ENCODE measurements at regions not wholly inside any gene's neighbourhood (a gene's known extent, or its start where the extent isn't known, plus 50 kb on each side); places are given as distances from the start of the nearest gene placed in this dataset.

DNA sequence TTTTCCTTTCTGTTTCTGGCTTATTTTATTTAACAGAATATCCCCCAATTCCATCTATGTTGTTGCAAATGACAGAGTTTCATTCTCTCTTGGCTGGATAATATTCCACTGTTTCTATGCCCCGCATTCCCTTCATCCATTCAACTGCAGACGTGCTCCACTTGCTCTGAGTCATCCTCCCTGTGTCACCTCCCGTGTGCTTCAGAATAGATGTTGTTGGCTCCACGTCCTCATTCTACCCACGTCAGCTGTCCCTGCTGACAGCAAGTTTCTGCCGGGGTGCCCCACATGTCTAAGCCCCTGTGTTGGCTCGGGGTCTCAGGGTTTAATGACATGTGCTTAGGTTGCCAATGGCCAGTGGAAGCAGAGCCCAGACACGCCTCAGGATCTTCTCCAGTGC is 1041.0 kb downstream of the UQCRFS1 start:
- Histone ChIP-seq H3K4me3 (no peak overlapping the region), H3K27me3 (no peaks in the 10 kb centered on the region), H3K27ac (no peak overlapping the region), H3K9me3 (peaks cover 0 to 24% of the 10 kb centered on the region in 2 donors), H3K4me1 (no peaks in the 10 kb centered on the region), H3K36me3 (no peaks in the 10 kb centered on the region)
- DNase-seq, result no peak
- no peak for TF ChIP-seq CTCF (IDR thresholded peaks at IDR 0.05)
- ATAC-seq, result no peak
- intact Hi-C loops (cut with DNase I), result no loop called here

GRCh38 chr19:28170066-28170465 is 1042.9 kb downstream of the UQCRFS1 start:
- no peaks in the 10 kb centered on the region for H3K4me1 ChIP-seq
- TF ChIP-seq CTCF (IDR thresholded peaks at IDR 0.05), result no peak
- H3K9me3 ChIP-seq, result peaks cover 0 to 6% of the 10 kb centered on the region in 2 donors
- DNase-seq (no peak), ATAC-seq (no peak)
- intact Hi-C loops (cut with DNase I), result no loop called here
- no peaks in the 10 kb centered on the region for H3K36me3 ChIP-seq
- no peaks in the 10 kb centered on the region for H3K27me3 ChIP-seq
- H3K4me3 ChIP-seq, result no peak overlapping the region
- no peak overlapping the region for H3K27ac ChIP-seq

DNA sequence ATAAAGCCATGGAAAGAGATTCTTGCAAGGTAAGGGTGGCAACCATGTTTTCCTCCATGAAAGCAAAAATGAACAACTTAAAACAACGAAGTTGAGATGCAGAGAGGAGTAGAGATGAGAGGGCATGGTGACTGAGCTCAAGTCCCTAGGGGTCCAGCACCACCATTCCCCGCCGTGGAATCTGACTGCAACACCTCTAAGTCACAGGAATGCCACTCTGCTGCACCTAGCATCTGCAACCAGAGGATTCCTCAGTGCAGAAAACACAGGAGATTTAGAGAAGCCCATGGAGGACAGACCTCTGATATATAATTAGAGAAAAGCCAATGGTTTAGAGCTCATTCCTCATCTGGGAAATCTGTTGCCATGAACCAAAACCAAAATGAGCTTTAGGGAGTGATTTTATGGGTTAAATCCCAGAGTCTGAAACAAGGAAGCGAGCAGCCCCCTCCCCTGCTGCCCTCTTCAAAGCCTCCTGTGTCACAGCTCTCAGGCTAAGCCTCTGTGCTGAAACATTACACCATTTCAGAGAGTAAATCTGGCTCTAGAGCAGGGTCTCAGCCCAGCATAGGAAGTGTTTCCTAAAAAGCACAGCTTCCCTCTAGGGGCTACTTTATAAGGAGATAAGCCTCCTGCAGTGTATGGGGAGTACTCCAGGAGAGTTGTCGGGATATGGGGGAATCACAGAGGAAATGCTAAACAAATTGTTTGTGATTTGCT is 1043.6 kb downstream of the UQCRFS1 start:
- Histone ChIP-seq H3K4me1 (no peaks in the 10 kb centered on the region), H3K27ac (no peak overlapping the region), H3K4me3 (no peak overlapping the region), H3K27me3 (no peaks in the 10 kb centered on the region), H3K9me3 (no peaks in the 10 kb centered on the region), H3K36me3 (no peaks in the 10 kb centered on the region)
- intact Hi-C loops (cut with DNase I), result no loop called here
- no peak for ATAC-seq
- DNase-seq, result peak in 2 of 4 donors; percentile 4 to 29
- TF ChIP-seq CTCF (IDR thresholded peaks at IDR 0.05), result no peak

- Histone ChIP-seq H3K27ac (no peak overlapping the region), H3K9me3 (no peaks in the 10 kb centered on the region), H3K4me1 (no peaks in the 10 kb centered on the region), H3K27me3 (no peaks in the 10 kb centered on the region), H3K4me3 (no peak overlapping the region), H3K36me3 (no peaks in the 10 kb centered on the region)
- no peak for TF ChIP-seq CTCF (IDR thresholded peaks at IDR 0.05)
- ATAC-seq (no peak), DNase-seq (no peak)
- intact Hi-C loops (cut with DNase I), result no loop called here
Observed at GRCh38 chr19:28168557-28168956, 1044.4 kb downstream of the UQCRFS1 start.

GRCh38 chr19:28166025-28166424 is 1046.9 kb downstream of the UQCRFS1 start:
- Histone ChIP-seq H3K9me3 (peaks cover 0 to 5% of the 10 kb centered on the region in 2 donors), H3K4me1 (no peaks in the 10 kb centered on the region), H3K4me3 (no peak overlapping the region), H3K27me3 (no peaks in the 10 kb centered on the region), H3K27ac (no peak overlapping the region), H3K36me3 (no peaks in the 10 kb centered on the region)
- intact Hi-C loops (cut with DNase I), result no loop called here
- DNase-seq (no peak), ATAC-seq (no peak)
- no peak for TF ChIP-seq CTCF (IDR thresholded peaks at IDR 0.05)

Data from left lung (tissue), 4 donors.